ENCODE measurements at regions not wholly inside any gene's neighbourhood (a gene's known extent, or its start where the extent isn't known, plus 50 kb on each side); places are given as distances from the start of the nearest gene placed in this dataset.

- in situ Hi-C loops (cut with HindIII; ENCODE audit: low sequenced_read_pairs) = no loop called here
- no peak overlapping the region for H3K4me3 ChIP-seq (ENCODE audit: low read depth, low read length)
- no peak for DNase-seq (ENCODE audit: low read depth)
- no peak for TF ChIP-seq CTCF (IDR thresholded peaks at IDR 0.05; ENCODE audit: low read depth, low read length, missing control alignments)
Observed at GRCh38 chr5:39633057-39633456, 208.3 kb upstream of the DAB2 start.

- no peak overlapping the region for H3K4me3 ChIP-seq (ENCODE audit: low read depth, low read length)
- no peak for TF ChIP-seq CTCF (IDR thresholded peaks at IDR 0.05; ENCODE audit: low read depth, low read length, missing control alignments)
- DNase-seq (ENCODE audit: low read depth) = peak; percentile 29
- in situ Hi-C loops (cut with HindIII; ENCODE audit: low sequenced_read_pairs) = no loop called here
Observed at GRCh38 chr5:39631958-39632357, 207.2 kb upstream of the DAB2 start.

GRCh38 chr5:39629946-39630345 lies 205.2 kb upstream of the DAB2 start:
- H3K4me3 ChIP-seq (ENCODE audit: low read depth, low read length) = no peak overlapping the region
- no peak for DNase-seq (ENCODE audit: low read depth)
- TF ChIP-seq CTCF (IDR thresholded peaks at IDR 0.05; ENCODE audit: low read depth, low read length, missing control alignments) = no peak
- in situ Hi-C loops (cut with HindIII; ENCODE audit: low sequenced_read_pairs) = no loop called here

- H3K4me3 ChIP-seq (ENCODE audit: low read depth, low read length) = no peak overlapping the region
- no peak for TF ChIP-seq CTCF (IDR thresholded peaks at IDR 0.05; ENCODE audit: low read depth, low read length, missing control alignments)
- no peak for DNase-seq (ENCODE audit: low read depth)
- in situ Hi-C loops (cut with HindIII; ENCODE audit: low sequenced_read_pairs) = no loop called here
Observed at GRCh38 chr5:39628348-39628747, 203.6 kb upstream of the DAB2 start.

GRCh38 chr5:39624890-39625289 lies 200.1 kb upstream of the DAB2 start:
- no peak for DNase-seq (ENCODE audit: low read depth)
- H3K4me3 ChIP-seq (ENCODE audit: low read depth, low read length) = no peak overlapping the region
- in situ Hi-C loops (cut with HindIII; ENCODE audit: low sequenced_read_pairs) = no loop called here
- no peak for TF ChIP-seq CTCF (IDR thresholded peaks at IDR 0.05; ENCODE audit: low read depth, low read length, missing control alignments)

GRCh38 chr5:39624268-39624886 lies 199.6 kb upstream of the DAB2 start:
- no peak for TF ChIP-seq CTCF (IDR thresholded peaks at IDR 0.05; ENCODE audit: low read depth, low read length, missing control alignments)
- H3K4me3 ChIP-seq (ENCODE audit: low read depth, low read length) = no peak overlapping the region
- DNase-seq (ENCODE audit: low read depth) = no peak
- in situ Hi-C loops (cut with HindIII; ENCODE audit: low sequenced_read_pairs) = no loop called here

All from astrocyte of the cerebellum (primary cell).